Brain microvascular endothelial cell (primary cell): ENCODE measurements at regions not wholly inside any gene's neighbourhood (a gene's known extent, or its start where the extent isn't known, plus 50 kb on each side); places are given as distances from the start of the nearest gene placed in this dataset.
"Not testable (repeated sequence)": the region's sequence is repeated elsewhere in the genome, so short reads cannot be mapped to it uniquely, and the experiment has no call there.

ENCODE experiments used
- DNase-seq: peaks from one replicate; pipeline ENCODE4 v3.0.0-alpha.2; 2020
- H3K27ac ChIP-seq: fragments of 250-450 bp; sonication (Bioruptor Pico); 2 replicates; pipeline ENCODE4 v1.5.1; 2020; ENCODE audit warnings: mild to moderate bottlenecking, moderate library complexity
- H3K27me3 ChIP-seq: fragments of 250-450 bp; sonication (Bioruptor Pico); replicated peaks from 2 replicates; pipeline ENCODE4 v1.5.1; 2020; ENCODE audit warnings: mild to moderate bottlenecking
- H3K36me3 ChIP-seq: fragments of 250-450 bp; sonication (Bioruptor Pico); replicated peaks from 2 replicates; pipeline ENCODE4 v1.5.1; 2020; ENCODE audit warnings: mild to moderate bottlenecking
- H3K4me3 ChIP-seq: 2 replicates; pipeline ENCODE4 v1.5.1; 2011; ENCODE audit warnings: low read depth, mild to moderate bottlenecking, control low read depth, low read length, moderate library complexity
- CTCF ChIP-seq: IDR thresholded peaks from 2 replicates; pipeline ENCODE4 v1.5.1; 2011; ENCODE audit warnings: low read depth, mild to moderate bottlenecking, moderate library complexity, low read length, control low read depth, inconsistent platforms; ENCODE audit errors: missing control alignments
- in situ Hi-C: cut with HindIII; loops from 2 replicates; pipeline ENCODE4 v1.10.0; 2017; ENCODE audit warnings: low sequenced_read_pairs, low pct_ligation_motif_present

- H3K36me3 ChIP-seq = no peaks in the 10 kb centered on the region
- in situ Hi-C loops = no loop called here
- no peak for DNase-seq
- H3K27me3 ChIP-seq = no peaks in the 10 kb centered on the region
- no peak for TF ChIP-seq CTCF
- H3K4me3 ChIP-seq = no peak overlapping the region
- no peak overlapping the region for H3K27ac ChIP-seq
Measured at GRCh38 chr3:61493339-61493738, 68.0 kb upstream of the PTPRG start.

GRCh38 chr3:61494309-61494708, 67.1 kb upstream of the PTPRG start:
- in situ Hi-C loops, DNase-seq, H3K27me3 ChIP-seq, H3K4me3 ChIP-seq, H3K27ac ChIP-seq, H3K36me3 ChIP-seq: not testable (repeated sequence)

DNA sequence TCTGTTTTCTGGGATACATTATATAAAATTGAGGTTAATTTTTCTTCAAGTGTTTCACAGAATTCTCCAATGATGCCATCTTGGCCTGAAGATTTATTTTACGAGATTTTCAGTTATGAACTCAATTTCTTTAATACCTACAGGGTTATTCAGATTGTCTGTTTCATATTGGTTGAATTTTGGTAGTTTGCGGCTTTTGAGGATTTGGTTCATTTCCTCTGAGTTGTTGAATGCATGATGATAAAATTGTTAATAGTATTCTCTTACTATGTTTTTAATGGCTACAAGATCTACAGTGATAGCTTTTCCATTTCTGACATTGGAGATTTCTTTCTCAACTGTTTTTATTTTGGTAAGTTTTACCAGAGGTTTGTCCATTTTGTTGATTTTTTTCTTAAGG, 63.9 kb upstream of the PTPRG start:
- no peak for TF ChIP-seq CTCF
- no peak for DNase-seq
- no peak overlapping the region for H3K27ac ChIP-seq
- H3K27me3 ChIP-seq = no peaks in the 10 kb centered on the region
- no peak overlapping the region for H3K4me3 ChIP-seq
- H3K36me3 ChIP-seq = no peaks in the 10 kb centered on the region
- in situ Hi-C loops = no loop called here

- no peak for TF ChIP-seq CTCF
- Histone ChIP-seq H3K36me3 (no peaks in the 10 kb centered on the region), H3K4me3 (no peak overlapping the region), H3K27ac (no peak overlapping the region), H3K27me3 (no peaks in the 10 kb centered on the region)
- in situ Hi-C loops = no loop called here
- no peak for DNase-seq
Measured at GRCh38 chr3:61505197-61505596, 56.2 kb upstream of the PTPRG start.

DNA sequence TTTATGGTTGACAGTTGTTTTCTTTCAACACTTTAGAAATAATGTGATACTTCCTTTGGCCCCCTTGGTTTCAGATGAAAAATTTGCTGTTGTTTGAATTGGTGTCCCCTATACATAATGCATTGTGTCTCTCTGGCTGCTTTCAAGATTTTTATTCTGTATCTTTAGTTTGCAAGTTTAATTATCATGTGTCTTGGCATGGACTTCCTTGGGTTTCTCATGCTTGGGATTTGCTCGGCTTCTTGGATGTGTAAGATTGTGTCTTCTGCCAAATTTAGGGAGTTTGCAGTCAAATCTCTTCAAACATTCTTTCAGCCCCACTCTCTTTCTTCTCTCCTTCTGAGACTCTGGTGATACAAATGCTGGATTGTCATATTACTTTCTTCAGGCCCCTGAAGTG, 53.4 kb upstream of the PTPRG start:
- Histone ChIP-seq H3K27me3 (no peaks in the 10 kb centered on the region), H3K4me3 (no peak overlapping the region), H3K36me3 (no peaks in the 10 kb centered on the region), H3K27ac (no peak overlapping the region)
- DNase-seq = no peak
- in situ Hi-C loops = no loop called here
- TF ChIP-seq CTCF = no peak
